HEK293T (cell line): ENCODE measurements at regions not wholly inside any gene's neighbourhood (a gene's known extent, or its start where the extent isn't known, plus 50 kb on each side); places are given as distances from the start of the nearest gene placed in this dataset.

ENCODE experiments used
- BHLHE40 ChIP-seq: fragments of 450-650 bp; IDR thresholded peaks from 2 replicates; pipeline ENCODE4 v1.6.1; 2016; ENCODE audit warnings: mild to moderate bottlenecking, moderate library complexity, borderline replicate concordance
- ELF4 ChIP-seq: fragments of 450-650 bp; IDR thresholded peaks from 2 replicates; pipeline ENCODE4 v1.6.1; 2017; ENCODE audit warnings: antibody characterized with exemption
- FOXA1 ChIP-seq: fragments of 450-650 bp; IDR thresholded peaks from 2 replicates; pipeline ENCODE4 v1.6.1; 2016; ENCODE audit warnings: mild to moderate bottlenecking
- NFRKB ChIP-seq: fragments of 450-650 bp; IDR thresholded peaks from 2 replicates; pipeline ENCODE4 v1.6.1; 2016; ENCODE audit warnings: mild to moderate bottlenecking, moderate library complexity
- SP1 ChIP-seq: fragments of 450-650 bp; IDR thresholded peaks from 2 replicates; pipeline ENCODE4 v1.6.1; 2017
- SUZ12 ChIP-seq: fragments of 450-650 bp; IDR thresholded peaks from 2 replicates; pipeline ENCODE4 v1.6.1; 2016; ENCODE audit warnings: mild to moderate bottlenecking
- TARDBP ChIP-seq: fragments of 450-650 bp; IDR thresholded peaks from 2 replicates; pipeline ENCODE4 v1.6.1; 2016
- ZNF384 ChIP-seq: fragments of 450-650 bp; IDR thresholded peaks from 2 replicates; pipeline ENCODE4 v1.6.1; 2016

DNA sequence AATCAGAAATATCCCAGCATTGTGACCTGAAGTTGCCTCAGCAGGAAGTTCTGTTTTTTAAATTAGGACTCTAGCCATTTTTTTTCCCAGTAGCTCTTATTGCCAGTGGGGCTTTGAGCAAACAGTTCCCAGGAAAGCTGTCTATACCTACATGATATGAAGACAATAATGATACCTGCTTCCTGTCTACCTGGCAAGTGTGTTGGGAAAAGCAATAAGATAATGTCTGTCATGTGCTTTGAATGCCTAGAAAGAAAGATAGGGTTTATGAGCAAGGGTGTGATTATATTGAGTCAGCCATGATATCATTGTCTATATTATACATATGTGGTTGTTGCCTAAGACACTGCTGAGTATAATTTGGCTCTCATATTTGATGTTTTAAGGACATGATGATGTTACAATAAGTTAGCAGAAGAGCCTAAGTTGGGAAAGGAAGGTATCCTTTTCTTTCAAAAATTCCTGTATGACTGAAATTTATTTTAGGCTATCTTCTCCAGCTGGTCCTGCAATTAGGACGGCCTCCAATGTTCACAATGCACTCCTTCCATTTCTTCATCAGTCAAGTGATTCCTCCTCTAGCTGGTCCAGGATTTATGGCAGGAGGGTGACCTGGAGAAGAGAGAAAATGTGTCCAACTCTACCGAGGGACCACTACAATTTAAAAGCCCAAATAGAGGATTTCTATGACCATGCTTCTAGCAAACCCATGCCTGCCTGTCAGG is 99.6 kb upstream of the CDC42BPA start:
- no peak for TF ChIP-seq SUZ12
- TF ChIP-seq FOXA1: no peak
- no peak for TF ChIP-seq BHLHE40
- TF ChIP-seq TARDBP: no peak
- TF ChIP-seq ZNF384: no peak
- TF ChIP-seq SP1: no peak
- TF ChIP-seq NFRKB: no peak
- no peak for TF ChIP-seq ELF4
